ENCODE measurements at regions not wholly inside any gene's neighbourhood (a gene's known extent, or its start where the extent isn't known, plus 50 kb on each side); places are given as distances from the start of the nearest gene placed in this dataset.

GRCh38 chr11:101323997-101324396 is 194.4 kb upstream of the PGR start:
- TF ChIP-seq CTCF (IDR thresholded peaks at IDR 0.05): no peak
- TF ChIP-seq ZBTB21 (CRISPR knock-in tag; IDR thresholded peaks at IDR 0.05; ENCODE audit: borderline replicate concordance): no peak
- TF ChIP-seq MAX (CRISPR knock-in tag; IDR thresholded peaks at IDR 0.05): no peak
- no peak for TF ChIP-seq TEAD4 (CRISPR knock-in tag; IDR thresholded peaks at IDR 0.05)
- no peak for TF ChIP-seq ZNF263 (CRISPR knock-in tag; IDR thresholded peaks at IDR 0.05; ENCODE audit: low read depth)
- no peak for TF ChIP-seq ZNF138 (CRISPR knock-in tag; conservative IDR thresholded peaks at IDR 0.05)
- TF ChIP-seq SP1 (CRISPR knock-in tag; conservative IDR thresholded peaks at IDR 0.05): no peak
- no peak for TF ChIP-seq ATF2 (CRISPR knock-in tag; IDR thresholded peaks at IDR 0.05; ENCODE audit: borderline replicate concordance, low read depth)

Measured in WTC11 (cell line).